Tibial artery (tissue), 4 donors: ENCODE measurements at regions not wholly inside any gene's neighbourhood (a gene's known extent, or its start where the extent isn't known, plus 50 kb on each side); places are given as distances from the start of the nearest gene placed in this dataset.

Experiments
- DNase-seq, 2 donors: peaks; one replicate each; pipeline ENCODE4 v3.0.0-alpha.2; 2019
- H3K27ac ChIP-seq, 2 donors: fragments of 200-600 bp; sonication (generic) in 1 of 2; 1 replicate in 1 of 2; 2 replicates in 1 of 2; pipeline ENCODE4 v1.5.1; 2018 to 2019; ENCODE audit warnings: mild to moderate bottlenecking in 1 of 2
- H3K27me3 ChIP-seq, 2 donors: fragments of 200-600 bp; sonication (generic) in 1 of 2; one replicate each; pipeline versions ENCODE4 v1.5.1 to v1.6.0; 2016 to 2019
- H3K36me3 ChIP-seq, 3 donors: fragments of 200-600 bp; sonication (generic) in 2 of 3; one replicate each; pipeline ENCODE4 v1.5.1; 2016 to 2019; ENCODE audit warnings: mild to moderate bottlenecking in 2 of 3
- H3K4me1 ChIP-seq, 4 donors: fragments of 200-600 bp; sonication (generic) in 2 of 4; 1 replicate in 3 of 4; 2 replicates in 1 of 4; pipeline ENCODE4 v1.5.1; 2016 to 2019
- H3K4me3 ChIP-seq, 2 donors: fragments of 200-600 bp; sonication (generic) in 1 of 2; 1 replicate in 1 of 2; 2 replicates in 1 of 2; pipeline ENCODE4 v1.5.1; 2018 to 2019; ENCODE audit warnings: mild to moderate bottlenecking in 2 of 2
- H3K9me3 ChIP-seq, 3 donors: fragments of 200-600 bp; sonication (generic) in 1 of 3; one replicate each; pipeline ENCODE4 v1.5.1; 2016 to 2019
- CTCF ChIP-seq, 2 experiments: fragments of 200-600 bp in 1 of 2; fragments of 450-650 bp in 1 of 2; IDR thresholded peaks; one replicate each; pipeline ENCODE4 v1.5.1; 2017 to 2019; ENCODE audit warnings: antibody characterized with exemption in 2 of 2, mild to moderate bottlenecking in 1 of 2, moderate library complexity in 1 of 2
- intact Hi-C: fragments of 100-400 bp; cut with DNase I; formaldehyde crosslinking; loops from one replicate; pipeline ENCODE4 v1.15.0; 2023; ENCODE audit warnings: low total_unique reads

- Histone ChIP-seq H3K4me3 (no peak overlapping the region), H3K36me3 (no peaks in the 10 kb centered on the region), H3K27ac (no peak overlapping the region), H3K27me3 (no peaks in the 10 kb centered on the region), H3K4me1 (no peaks in the 10 kb centered on the region), H3K9me3 (no peaks in the 10 kb centered on the region)
- intact Hi-C loops: no loop called here
- no peak for TF ChIP-seq CTCF (IDR thresholded peaks at IDR 0.05)
- DNase-seq: no peak
These were observed 660.0 kb downstream of the C12orf50 start for GRCh38 chr12:87369161-87369560.

- Histone ChIP-seq H3K4me3 (no peak overlapping the region), H3K27ac (no peak overlapping the region), H3K4me1 (no peaks in the 10 kb centered on the region), H3K36me3 (no peaks in the 10 kb centered on the region), H3K9me3 (no peaks in the 10 kb centered on the region), H3K27me3 (no peaks in the 10 kb centered on the region)
- intact Hi-C loops: no loop called here
- TF ChIP-seq CTCF (IDR thresholded peaks at IDR 0.05): no peak
- DNase-seq: no peak
These were observed 660.9 kb downstream of the C12orf50 start for GRCh38 chr12:87368259-87368658.

- intact Hi-C loops: no loop called here
- Histone ChIP-seq H3K36me3 (no peaks in the 10 kb centered on the region), H3K27me3 (no peaks in the 10 kb centered on the region), H3K4me3 (no peak overlapping the region), H3K9me3 (no peaks in the 10 kb centered on the region), H3K4me1 (no peaks in the 10 kb centered on the region), H3K27ac (no peak overlapping the region)
- TF ChIP-seq CTCF (IDR thresholded peaks at IDR 0.05): no peak
- no peak for DNase-seq
These were observed 663.8 kb downstream of the C12orf50 start for GRCh38 chr12:87365423-87365822.

GRCh38 chr12:87363497-87364084, 665.6 kb downstream of the C12orf50 start:
- H3K4me3 ChIP-seq: no peak overlapping the region
- intact Hi-C loops: no loop called here
- H3K4me1 ChIP-seq: no peaks in the 10 kb centered on the region
- H3K36me3 ChIP-seq: no peaks in the 10 kb centered on the region
- DNase-seq: no peak
- no peak for TF ChIP-seq CTCF (IDR thresholded peaks at IDR 0.05)
- peaks cover 0 to 4% (median 0%) of the 10 kb centered on the region in 3 donors for H3K9me3 ChIP-seq
- H3K27ac ChIP-seq: no peak overlapping the region
- H3K27me3 ChIP-seq: no peaks in the 10 kb centered on the region

- no peaks in the 10 kb centered on the region for H3K9me3 ChIP-seq
- no peaks in the 10 kb centered on the region for H3K36me3 ChIP-seq
- peaks cover 0 to 4% (median 0%) of the 10 kb centered on the region in 4 donors for H3K4me1 ChIP-seq
- no peak for TF ChIP-seq CTCF (IDR thresholded peaks at IDR 0.05)
- no peak for DNase-seq
- no peak overlapping the region for H3K27ac ChIP-seq
- intact Hi-C loops: no loop called here
- H3K27me3 ChIP-seq: no peaks in the 10 kb centered on the region
- no peak overlapping the region for H3K4me3 ChIP-seq
These were observed 679.5 kb downstream of the C12orf50 start for GRCh38 chr12:87349681-87350080.

- Histone ChIP-seq H3K36me3 (no peaks in the 10 kb centered on the region), H3K27ac (no peak overlapping the region), H3K4me3 (no peak overlapping the region), H3K9me3 (no peaks in the 10 kb centered on the region), H3K4me1 (peaks cover 0 to 4% (median 0%) of the 10 kb centered on the region in 4 donors), H3K27me3 (no peaks in the 10 kb centered on the region)
- DNase-seq: no peak
- intact Hi-C loops: no loop called here
- TF ChIP-seq CTCF (IDR thresholded peaks at IDR 0.05): no peak
These were observed 681.1 kb downstream of the C12orf50 start for GRCh38 chr12:87348071-87348470.
